ENCODE measurements at regions not wholly inside any gene's neighbourhood (a gene's known extent, or its start where the extent isn't known, plus 50 kb on each side); places are given as distances from the start of the nearest gene placed in this dataset.
"Not testable (repeated sequence)": the region's sequence is repeated elsewhere in the genome, so short reads cannot be mapped to it uniquely, and the experiment has no call there.

DNA sequence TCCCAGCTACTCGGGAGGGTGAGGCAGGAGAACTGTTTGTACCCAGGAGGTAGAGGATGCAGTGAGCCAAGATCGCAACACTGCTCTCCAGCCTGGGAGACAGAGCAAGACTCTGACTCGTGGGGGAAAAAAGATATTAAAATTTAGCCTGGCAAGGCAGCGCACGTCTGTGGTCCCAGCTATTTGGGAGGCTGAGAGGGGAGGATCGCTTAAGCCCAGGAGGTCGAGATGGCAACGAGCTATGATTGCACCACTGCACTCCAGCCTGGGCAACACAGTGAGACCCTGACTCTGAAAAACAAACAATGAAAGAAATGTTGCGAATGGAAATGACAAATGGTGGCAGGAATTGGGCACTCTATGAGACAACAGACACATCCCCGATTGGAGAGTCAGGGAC lies 137.2 kb upstream of the C1QTNF3 start:
- not testable (repeated sequence) for DNase-seq; H3K27me3 ChIP-seq (ENCODE audit: control insufficient read depth, insufficient read depth, low read length, poor library complexity, severe bottlenecking); H3K4me3 ChIP-seq (ENCODE audit: low read length); H3K27ac ChIP-seq (ENCODE audit: low read depth, low read length); H3K27me3 Mint-ChIP-seq (ENCODE audit: insufficient read depth); H3K9me3 Mint-ChIP-seq; H3K4me1 Mint-ChIP-seq; H3K9ac ChIP-seq (ENCODE audit: extremely low read depth, low read length, poor library complexity, severe bottlenecking); H3K27ac Mint-ChIP-seq; H3K9me3 ChIP-seq (ENCODE audit: control insufficient read depth, low read length); H3K4me3 Mint-ChIP-seq; H3K36me3 ChIP-seq (ENCODE audit: control insufficient read depth, insufficient read depth, low read length); H3K4me1 ChIP-seq (ENCODE audit: control insufficient read depth, insufficient read depth, low read length)
- WGBS, 2 experiments (ENCODE audit: insufficient coverage in 1 of 2, insufficient read length in 1 of 2): 94 to 95% methylated on average over 7 to 8 of the region's 10 CpGs
- H3K36me3 Mint-ChIP-seq (ENCODE audit: low read depth): peaks cover 45% of the 10 kb centered on the region

DNA sequence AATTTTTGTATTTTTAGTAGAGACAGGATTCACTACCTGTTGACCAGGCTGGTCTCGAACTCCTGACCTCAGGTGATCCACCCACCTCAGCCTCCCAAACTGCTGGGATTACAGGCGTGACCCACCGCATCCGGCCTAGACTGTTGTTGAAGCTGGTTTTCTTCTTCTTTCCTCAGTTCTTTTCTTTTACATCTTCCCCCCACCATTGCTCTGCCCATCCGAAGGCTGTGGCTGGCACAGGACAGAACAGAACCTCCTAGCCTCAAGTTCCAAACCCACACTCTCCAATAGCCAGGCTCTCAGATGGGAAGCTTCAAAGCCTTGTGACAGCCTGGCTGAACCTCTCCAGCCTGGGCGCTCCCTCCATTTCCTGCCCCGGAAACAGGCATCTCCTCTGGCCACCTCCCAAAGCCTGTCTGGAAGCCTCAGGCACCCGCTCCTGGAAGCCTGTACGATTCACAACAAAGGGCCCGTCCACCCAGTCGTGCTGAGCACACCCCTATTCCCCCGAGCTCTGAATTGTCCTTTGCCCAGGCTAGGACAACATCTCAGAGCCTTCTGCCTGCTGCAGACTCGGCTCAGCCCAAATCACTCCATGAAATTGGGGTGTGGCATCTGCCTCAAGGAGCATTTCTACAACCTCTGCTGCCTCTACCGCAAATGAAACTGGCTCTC lies 138.1 kb upstream of the C1QTNF3 start:
- WGBS, 2 experiments (ENCODE audit: insufficient coverage in 1 of 2, insufficient read length in 1 of 2): 83 to 97% methylated on average over 1 to 9 of the region's 14 CpGs

DNA sequence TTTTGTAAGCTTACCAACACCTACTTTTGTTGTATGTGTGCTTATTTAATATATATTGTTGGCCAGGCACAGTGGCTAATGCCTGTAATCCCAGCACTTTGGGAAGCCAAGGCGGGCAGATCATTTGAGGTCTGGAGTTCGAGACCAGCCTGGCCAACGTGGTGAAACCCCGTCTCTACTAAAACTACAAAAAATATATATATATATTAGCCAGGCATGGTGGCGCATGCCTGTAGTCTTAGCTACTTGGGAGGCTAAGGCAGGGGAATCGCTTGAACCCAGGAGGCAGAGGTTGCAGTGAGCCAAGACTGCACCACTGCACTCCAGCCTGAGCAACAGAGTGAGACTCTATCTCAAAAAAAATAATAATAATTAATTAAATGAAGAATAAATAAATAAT lies 142.0 kb upstream of the C1QTNF3 start:
- peaks cover 12% of the 10 kb centered on the region for H3K9me3 Mint-ChIP-seq

More for the DNA sequence above, 138.1 kb upstream of the C1QTNF3 start:
- H3K27ac Mint-ChIP-seq; H3K27me3 ChIP-seq (ENCODE audit: control insufficient read depth, insufficient read depth, low read length, poor library complexity, severe bottlenecking); H3K9ac ChIP-seq (ENCODE audit: extremely low read depth, low read length, poor library complexity, severe bottlenecking); H3K27me3 Mint-ChIP-seq (ENCODE audit: insufficient read depth); H3K9me3 ChIP-seq (ENCODE audit: control insufficient read depth, low read length); H3K4me3 Mint-ChIP-seq; H3K4me1 Mint-ChIP-seq; DNase-seq; H3K4me1 ChIP-seq (ENCODE audit: control insufficient read depth, insufficient read depth, low read length); H3K36me3 ChIP-seq (ENCODE audit: control insufficient read depth, insufficient read depth, low read length); H3K27ac ChIP-seq (ENCODE audit: low read depth, low read length); H3K4me3 ChIP-seq (ENCODE audit: low read length); H3K9me3 Mint-ChIP-seq: not testable (repeated sequence)
- peaks cover 41% of the 10 kb centered on the region for H3K36me3 Mint-ChIP-seq (ENCODE audit: low read depth)

DNA sequence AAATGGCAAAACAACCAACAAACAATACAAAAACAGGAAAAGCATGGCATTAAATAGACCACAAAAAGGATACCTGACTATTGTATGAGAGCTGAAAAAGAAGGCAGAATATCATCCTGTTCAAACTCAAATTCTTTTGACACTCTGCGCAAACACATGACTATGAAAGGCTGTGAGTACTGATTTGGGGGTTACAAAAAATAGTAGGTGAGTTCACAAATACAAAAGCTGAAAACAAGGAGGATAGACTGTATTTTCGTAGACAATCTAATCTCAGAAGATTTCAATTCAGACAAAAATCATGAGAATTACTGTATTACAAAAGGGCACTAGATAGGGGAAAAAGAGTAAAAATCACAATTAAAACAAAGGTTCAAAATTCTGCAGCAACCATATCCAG lies 142.6 kb upstream of the C1QTNF3 start:
- H3K27me3 Mint-ChIP-seq (ENCODE audit: insufficient read depth); H3K4me1 ChIP-seq (ENCODE audit: control insufficient read depth, insufficient read depth, low read length); H3K27ac Mint-ChIP-seq; DNase-seq; H3K4me3 Mint-ChIP-seq; H3K27ac ChIP-seq (ENCODE audit: low read depth, low read length); H3K9me3 ChIP-seq (ENCODE audit: control insufficient read depth, low read length); H3K9ac ChIP-seq (ENCODE audit: extremely low read depth, low read length, poor library complexity, severe bottlenecking); H3K27me3 ChIP-seq (ENCODE audit: control insufficient read depth, insufficient read depth, low read length, poor library complexity, severe bottlenecking); H3K4me3 ChIP-seq (ENCODE audit: low read length); H3K4me1 Mint-ChIP-seq: not testable (repeated sequence)
- H3K36me3 ChIP-seq (ENCODE audit: control insufficient read depth, insufficient read depth, low read length): peaks cover 11% of the 10 kb centered on the region
- WGBS, 2 experiments (ENCODE audit: insufficient coverage in 1 of 2, insufficient read length in 1 of 2): 86 to 90% methylated on average over 2 of the region's 2 CpGs
- Mint-ChIP-seq H3K9me3 (peaks cover 14% of the 10 kb centered on the region), H3K36me3 (ENCODE audit: low read depth) (peaks cover 51% of the 10 kb centered on the region)

More for the DNA sequence above, 142.0 kb upstream of the C1QTNF3 start:
- not testable (repeated sequence) for DNase-seq; H3K27ac Mint-ChIP-seq; H3K27ac ChIP-seq (ENCODE audit: low read depth, low read length); H3K4me3 ChIP-seq (ENCODE audit: low read length); H3K4me1 Mint-ChIP-seq; H3K9me3 ChIP-seq (ENCODE audit: control insufficient read depth, low read length); H3K27me3 ChIP-seq (ENCODE audit: control insufficient read depth, insufficient read depth, low read length, poor library complexity, severe bottlenecking); H3K4me1 ChIP-seq (ENCODE audit: control insufficient read depth, insufficient read depth, low read length); H3K4me3 Mint-ChIP-seq; H3K9ac ChIP-seq (ENCODE audit: extremely low read depth, low read length, poor library complexity, severe bottlenecking); H3K27me3 Mint-ChIP-seq (ENCODE audit: insufficient read depth)
- 98% methylated on average over 5 of the region's 6 CpGs; no CpG with 5 or more reads in 1 of the 2 experiments for WGBS, 2 experiments (ENCODE audit: insufficient coverage in 1 of 2, insufficient read length in 1 of 2)
- H3K36me3 Mint-ChIP-seq (ENCODE audit: low read depth): peaks cover 50% of the 10 kb centered on the region
- peaks cover 10% of the 10 kb centered on the region for H3K36me3 ChIP-seq (ENCODE audit: control insufficient read depth, insufficient read depth, low read length)

DNA sequence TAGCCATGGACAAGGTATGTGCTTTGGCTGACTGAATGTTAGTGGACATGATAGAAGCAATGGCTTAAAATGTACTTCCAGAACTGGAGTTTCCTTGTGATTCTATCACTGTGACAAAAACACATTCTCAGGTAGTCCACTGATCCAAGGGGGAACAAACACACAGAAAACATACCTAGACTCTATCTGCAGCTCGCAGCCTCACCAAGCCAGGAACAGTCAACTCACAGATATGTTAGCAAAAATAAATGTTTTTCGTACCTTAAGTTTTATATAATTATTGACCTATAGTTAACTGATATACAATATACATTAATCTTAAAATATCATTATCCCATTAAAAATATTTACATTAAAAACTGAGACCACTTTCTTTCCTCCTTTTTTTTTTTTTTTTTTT lies 143.1 kb upstream of the C1QTNF3 start:
- not testable (repeated sequence) for H3K4me3 Mint-ChIP-seq; H3K27me3 Mint-ChIP-seq (ENCODE audit: insufficient read depth); H3K9ac ChIP-seq (ENCODE audit: extremely low read depth, low read length, poor library complexity, severe bottlenecking); H3K27me3 ChIP-seq (ENCODE audit: control insufficient read depth, insufficient read depth, low read length, poor library complexity, severe bottlenecking); H3K27ac Mint-ChIP-seq; DNase-seq; H3K4me3 ChIP-seq (ENCODE audit: low read length); H3K4me1 Mint-ChIP-seq; H3K4me1 ChIP-seq (ENCODE audit: control insufficient read depth, insufficient read depth, low read length); H3K27ac ChIP-seq (ENCODE audit: low read depth, low read length); H3K9me3 ChIP-seq (ENCODE audit: control insufficient read depth, low read length)
- 100% methylated on average over 1 of the region's 2 CpGs for WGBS, 2 experiments (ENCODE audit: insufficient coverage in 1 of 2, insufficient read length in 1 of 2)
- peaks cover 53% of the 10 kb centered on the region for H3K36me3 Mint-ChIP-seq (ENCODE audit: low read depth)
- H3K36me3 ChIP-seq (ENCODE audit: control insufficient read depth, insufficient read depth, low read length): peaks cover 11% of the 10 kb centered on the region
- H3K9me3 Mint-ChIP-seq: peaks cover 17% of the 10 kb centered on the region

DNA sequence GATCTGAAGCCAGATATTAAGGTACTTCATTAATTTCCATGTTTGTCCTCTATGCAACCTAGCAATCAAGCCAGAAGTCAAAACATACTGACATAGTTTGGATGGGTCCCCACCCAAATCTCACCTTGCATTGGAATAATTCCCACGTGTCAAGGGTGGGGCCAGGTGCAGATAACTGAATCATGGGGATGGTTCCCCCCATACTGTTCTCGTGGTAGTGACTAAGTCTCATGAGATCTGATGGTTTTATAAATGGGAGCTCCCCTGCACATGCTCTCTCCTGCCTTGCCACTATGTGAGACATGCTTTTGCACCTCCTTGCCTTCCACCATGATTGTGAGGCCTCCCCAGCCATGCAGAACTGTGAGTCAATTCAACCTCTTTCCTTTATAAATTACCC lies 143.9 kb upstream of the C1QTNF3 start:
- 90 to 95% methylated on average over 2 of the region's 2 CpGs for WGBS, 2 experiments (ENCODE audit: insufficient coverage in 1 of 2, insufficient read length in 1 of 2)
- peaks cover 11% of the 10 kb centered on the region for H3K36me3 ChIP-seq (ENCODE audit: control insufficient read depth, insufficient read depth, low read length)
- not testable (repeated sequence) for H3K27ac ChIP-seq (ENCODE audit: low read depth, low read length); H3K9ac ChIP-seq (ENCODE audit: extremely low read depth, low read length, poor library complexity, severe bottlenecking); H3K4me3 Mint-ChIP-seq; H3K27ac Mint-ChIP-seq; H3K27me3 ChIP-seq (ENCODE audit: control insufficient read depth, insufficient read depth, low read length, poor library complexity, severe bottlenecking); H3K4me1 ChIP-seq (ENCODE audit: control insufficient read depth, insufficient read depth, low read length); H3K9me3 ChIP-seq (ENCODE audit: control insufficient read depth, low read length); H3K27me3 Mint-ChIP-seq (ENCODE audit: insufficient read depth); H3K4me3 ChIP-seq (ENCODE audit: low read length); H3K4me1 Mint-ChIP-seq
- Mint-ChIP-seq H3K9me3 (peaks cover 20% of the 10 kb centered on the region), H3K36me3 (ENCODE audit: low read depth) (peaks cover 57% of the 10 kb centered on the region)
- DNase-seq: peak; percentile 29

DNA sequence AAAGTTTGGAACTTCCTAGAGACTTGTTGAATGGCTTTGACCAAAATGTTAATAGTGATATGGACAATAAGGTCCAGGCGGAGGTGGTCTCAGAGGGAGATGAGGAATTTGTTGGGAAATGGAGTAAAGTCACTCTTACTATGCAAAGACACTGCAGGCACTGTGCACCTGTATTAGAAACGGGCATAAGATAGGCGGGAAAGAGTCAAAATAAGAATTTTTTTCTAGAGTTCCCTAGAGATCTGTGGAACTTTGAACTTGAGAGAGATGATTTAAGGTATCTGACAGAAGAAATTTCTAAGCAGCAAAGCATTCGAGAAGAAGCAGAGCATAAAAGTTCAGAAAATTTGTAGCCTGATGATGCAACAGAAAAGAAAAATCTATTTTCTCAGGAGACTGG lies 144.4 kb upstream of the C1QTNF3 start:
- not testable (repeated sequence) for H3K27me3 Mint-ChIP-seq (ENCODE audit: insufficient read depth); H3K4me3 ChIP-seq (ENCODE audit: low read length); H3K27ac ChIP-seq (ENCODE audit: low read depth, low read length); H3K9me3 ChIP-seq (ENCODE audit: control insufficient read depth, low read length); H3K4me3 Mint-ChIP-seq; H3K9ac ChIP-seq (ENCODE audit: extremely low read depth, low read length, poor library complexity, severe bottlenecking); H3K27me3 ChIP-seq (ENCODE audit: control insufficient read depth, insufficient read depth, low read length, poor library complexity, severe bottlenecking); H3K4me1 ChIP-seq (ENCODE audit: control insufficient read depth, insufficient read depth, low read length); H3K27ac Mint-ChIP-seq; DNase-seq
- Mint-ChIP-seq H3K9me3 (peaks cover 20% of the 10 kb centered on the region), H3K4me1 (peaks cover 15% of the 10 kb centered on the region), H3K36me3 (ENCODE audit: low read depth) (peaks cover 60% of the 10 kb centered on the region)
- WGBS, 2 experiments (ENCODE audit: insufficient coverage in 1 of 2, insufficient read length in 1 of 2): 91 to 92% methylated on average over 2 of the region's 4 CpGs
- H3K36me3 ChIP-seq (ENCODE audit: control insufficient read depth, insufficient read depth, low read length): peaks cover 10% of the 10 kb centered on the region

All from endodermal cell (in vitro differentiated cells).